B cell (primary cell): ENCODE measurements at regions not wholly inside any gene's neighbourhood (a gene's known extent, or its start where the extent isn't known, plus 50 kb on each side); places are given as distances from the start of the nearest gene placed in this dataset.

ENCODE experiments used
- ATAC-seq: fragments of 200-7000 bp; cut with Tn5 transposase; one replicate; pipeline ENCODE4 v1.10.0; 2021; ENCODE audit warnings: low read depth, mild to moderate bottlenecking, moderate number of reproducible peaks, moderate library complexity
- CTCF ChIA-PET: fragments of 350-600 bp; sonication (Branson Sonifier 250); formaldehyde crosslinking; loops from one replicate; lab custom pipeline; 2021; ENCODE audit warnings: antibody characterized with exemption, inconsistent platforms; lab: Charles Lee
- POLR2A ChIA-PET: fragments of 350-600 bp; sonication (Branson Sonifier 250); formaldehyde crosslinking; loops from one replicate; lab custom pipeline; 2021; ENCODE audit warnings: antibody characterized with exemption; lab: Charles Lee
- DNase-seq: peaks from one replicate; pipeline ENCODE4 v3.0.0; 2013
- H2AFZ ChIP-seq: 2 replicates; pipeline ENCODE4 v1.6.1; 2012; ENCODE audit warnings: mild to moderate bottlenecking, low read depth, low read length; ENCODE audit not compliant: insufficient read depth, poor library complexity, severe bottlenecking
- H3K27ac ChIP-seq, 2 donors: 1 replicate in 1 of 2; 2 replicates in 1 of 2; pipeline ENCODE4 v1.5.1; 2012 to 2013; ENCODE audit warnings: low read length in 2 of 2, mild to moderate bottlenecking in 2 of 2, moderate library complexity in 1 of 2
- H3K27me3 ChIP-seq, 4 experiments: fragments of 200-600 bp in 1 of 4; sonication (generic) in 1 of 4; replicated peaks in 1 of 4; 1 replicate in 2 of 4; 2 replicates in 2 of 4; pipeline versions ENCODE4 v1.6.1 to v1.7.0; 2013 to 2016; ENCODE audit warnings: low read length in 3 of 4, mild to moderate bottlenecking in 2 of 4, mixed read lengths in 1 of 4, moderate library complexity in 1 of 4; ENCODE audit not compliant: insufficient read depth in 4 of 4, control insufficient read depth in 3 of 4; ENCODE audit errors: control extremely low read depth in 1 of 4
- H3K36me3 ChIP-seq, 2 experiments: replicated peaks in 1 of 2; 1 replicate in 1 of 2; 2 replicates in 1 of 2; pipeline versions ENCODE4 v1.6.1 to v1.7.1; 2013; ENCODE audit warnings: low read length in 1 of 2; ENCODE audit not compliant: insufficient read depth in 2 of 2, control insufficient read depth in 1 of 2; ENCODE audit errors: control extremely low read depth in 1 of 2, extremely low read depth in 1 of 2
- H3K4me1 ChIP-seq, 2 donors: fragments of 200-600 bp in 1 of 2; sonication (generic) in 1 of 2; 1 replicate in 1 of 2; 2 replicates in 1 of 2; pipeline versions ENCODE4 v1.5.1 to v1.6.1; 2013 to 2017; ENCODE audit warnings: low read length in 2 of 2; ENCODE audit not compliant: control insufficient read depth in 2 of 2, insufficient read depth in 2 of 2
- H3K4me2 ChIP-seq: replicated peaks from 2 replicates; pipeline ENCODE3; 2012; ENCODE audit warnings: mild to moderate bottlenecking, low read depth, low read length; ENCODE audit not compliant: poor library complexity, severe bottlenecking
- H3K4me3 ChIP-seq, 5 experiments: fragments of 200-600 bp in 1 of 5; sonication (generic) in 1 of 5; 1 replicate in 3 of 5; 2 replicates in 2 of 5; pipeline versions ENCODE4 v1.5.1 to v1.7.0; 2011 to 2016; ENCODE audit warnings: low read length in 4 of 5, mild to moderate bottlenecking in 4 of 5, low read depth in 2 of 5, control low read depth in 1 of 5, moderate library complexity in 1 of 5; ENCODE audit not compliant: insufficient read depth in 1 of 5; ENCODE audit errors: control extremely low read depth in 1 of 5, extremely low read depth in 1 of 5
- H3K79me2 ChIP-seq: fragments of 200-600 bp; sonication (generic); one replicate; pipeline ENCODE4 v1.6.0; 2016; ENCODE audit warnings: low read length; ENCODE audit not compliant: control insufficient read depth, insufficient read depth
- H3K9ac ChIP-seq: fragments of 200-600 bp; sonication (generic); 2 replicates; pipeline ENCODE4 v1.6.1; 2017; ENCODE audit warnings: mild to moderate bottlenecking, low read length, moderate library complexity
- H3K9me3 ChIP-seq, 3 donors: one replicate each; pipeline versions ENCODE4 v1.6.1 to v1.7.1; 2013; ENCODE audit warnings: low read length in 2 of 3; ENCODE audit not compliant: control insufficient read depth in 2 of 3, insufficient read depth in 1 of 3; ENCODE audit errors: control extremely low read depth in 1 of 3
- H4K20me1 ChIP-seq: 2 replicates; pipeline ENCODE4 v1.6.0; 2012; ENCODE audit warnings: mild to moderate bottlenecking, low read length; ENCODE audit not compliant: insufficient read depth, control insufficient read depth, poor library complexity, severe bottlenecking
- H3K27ac Mint-ChIP-seq: one replicate; pipeline ENCODE4 v1.8.0; 2021; ENCODE audit warnings: mixed read lengths
- H3K27me3 Mint-ChIP-seq: one replicate; pipeline ENCODE4 v1.8.0; 2021; ENCODE audit warnings: mixed read lengths
- H3K4me1 Mint-ChIP-seq: one replicate; pipeline ENCODE4 v1.8.0; 2021; ENCODE audit warnings: mixed read lengths
- H3K4me3 Mint-ChIP-seq: one replicate; pipeline ENCODE4 v1.8.0; 2021; ENCODE audit warnings: mixed read lengths
- H3K9me3 Mint-ChIP-seq: one replicate; pipeline ENCODE4 v1.8.0; 2022; ENCODE audit warnings: mixed read lengths; ENCODE audit not compliant: insufficient read depth
- CTCF ChIP-seq: fragments of 200-600 bp; IDR thresholded peaks from one replicate; pipeline ENCODE4 v1.8.0; 2022; ENCODE audit warnings: antibody characterized with exemption, mild to moderate bottlenecking
- EZH2 ChIP-seq: IDR thresholded peaks from 2 replicates; pipeline ENCODE4 v1.6.1; 2012; ENCODE audit warnings: borderline replicate concordance, low read depth, mild to moderate bottlenecking, moderate library complexity, low read length; ENCODE audit not compliant: insufficient read depth, poor library complexity, severe bottlenecking
- WGBS: methylation state at CpG from one replicate; pipeline ENCODE4 v1.1.5; 2013; ENCODE audit warnings: missing lambda C conversion rate; ENCODE audit not compliant: insufficient coverage; 5-methylcytosine and 5-hydroxymethylcytosine counted together
- intact Hi-C: fragments of 100-400 bp; cut with micrococcal nuclease; formaldehyde crosslinking; loops from one replicate; pipeline ENCODE4 v1.10.0; 2022

GRCh38 chr13:103539265-103539664 is 473.0 kb upstream of the SLC10A2 start:
- Histone ChIP-seq H3K9ac (no peak overlapping the region), H4K20me1 (no peaks in the 10 kb centered on the region), H3K27me3 (no peaks in the 10 kb centered on the region), H3K27ac (no peak overlapping the region), H3K9me3 (peaks cover 0 to 7% (median 0%) of the 10 kb centered on the region in 3 donors), H3K36me3 (no peaks in the 10 kb centered on the region), H3K4me3 (no peak overlapping the region), H3K79me2 (no peaks in the 10 kb centered on the region), H2AFZ (no peak overlapping the region), H3K4me2 (no peak overlapping the region), H3K4me1 (no peaks in the 10 kb centered on the region)
- intact Hi-C loops = no loop called here
- peaks cover 7% of the 10 kb centered on the region for H3K9me3 Mint-ChIP-seq
- POLR2A ChIA-PET = no interaction called here
- H3K27ac Mint-ChIP-seq = no peak overlapping the region
- no peak for DNase-seq
- H3K4me3 Mint-ChIP-seq = no peak overlapping the region
- ATAC-seq = no peak
- CTCF ChIA-PET = no interaction called here
- WGBS = 80% methylated on average over 2 of the region's 3 CpGs
- H3K4me1 Mint-ChIP-seq = no peaks in the 10 kb centered on the region
- H3K27me3 Mint-ChIP-seq = no peaks in the 10 kb centered on the region
- TF ChIP-seq EZH2 (no peak), CTCF (no peak)

GRCh38 chr13:103537616-103538015 is 471.4 kb upstream of the SLC10A2 start:
- no peaks in the 10 kb centered on the region for H3K36me3 ChIP-seq
- H3K9me3 ChIP-seq = peaks cover 0 to under 1% (median 0%) of the 10 kb centered on the region in 3 donors
- no peak overlapping the region for H3K27ac ChIP-seq
- no CpG with 5 or more reads among the region's 3 CpGs for WGBS
- Mint-ChIP-seq H3K9me3 (peaks cover under 1% of the 10 kb centered on the region), H3K4me1 (no peaks in the 10 kb centered on the region), H3K27me3 (no peaks in the 10 kb centered on the region), H3K4me3 (no peak overlapping the region), H3K27ac (no peak overlapping the region)
- H3K9ac ChIP-seq = no peak overlapping the region
- DNase-seq = no peak
- ATAC-seq = no peak
- no peaks in the 10 kb centered on the region for H3K79me2 ChIP-seq
- POLR2A ChIA-PET = no interaction called here
- TF ChIP-seq EZH2 = no peak
- TF ChIP-seq CTCF = no peak
- no peaks in the 10 kb centered on the region for H4K20me1 ChIP-seq
- H2AFZ ChIP-seq = no peak overlapping the region
- no peaks in the 10 kb centered on the region for H3K27me3 ChIP-seq
- CTCF ChIA-PET = no interaction called here
- intact Hi-C loops = no loop called here
- no peaks in the 10 kb centered on the region for H3K4me1 ChIP-seq
- H3K4me2 ChIP-seq = no peak overlapping the region
- H3K4me3 ChIP-seq = no peak overlapping the region
